ENCODE measurements at regions not wholly inside any gene's neighbourhood (a gene's known extent, or its start where the extent isn't known, plus 50 kb on each side); places are given as distances from the start of the nearest gene placed in this dataset.

DNA sequence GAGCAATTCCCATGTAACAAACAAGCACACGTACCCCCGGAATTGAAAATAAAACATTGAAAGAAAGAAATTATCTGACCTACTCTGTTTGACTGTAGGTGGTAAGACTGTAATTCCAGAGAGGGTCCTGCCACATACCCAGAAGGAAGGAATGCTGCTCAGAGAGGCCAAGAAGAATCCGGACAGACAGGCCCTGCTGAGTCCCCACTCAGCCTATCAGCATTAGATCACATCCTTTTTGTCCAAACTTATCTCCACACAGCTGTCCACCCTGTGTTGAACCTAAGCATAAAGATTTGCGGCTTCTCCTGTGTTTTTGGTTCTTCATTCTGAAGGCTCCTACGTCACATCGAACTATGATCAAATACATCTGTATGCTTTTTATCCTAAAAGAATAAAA lies 591.9 kb downstream of the QKI start:
- Histone ChIP-seq H3K27ac (ENCODE audit: low read length) (no peak overlapping the region), H3K4me3 (ENCODE audit: low read length) (no peak overlapping the region), H3K27me3 (replicated peaks; ENCODE audit: insufficient read depth, low read length) (no peaks in the 10 kb centered on the region), H3K79me2 (ENCODE audit: low read length) (no peaks in the 10 kb centered on the region), H3K4me2 (ENCODE audit: low read depth, low read length) (no peak overlapping the region), H3K4me1 (ENCODE audit: low read length) (no peaks in the 10 kb centered on the region), H3K9me2 (replicated peaks; ENCODE audit: insufficient read depth, low read length) (no peaks in the 10 kb centered on the region), H3K9me3 (replicated peaks; ENCODE audit: insufficient read depth, low read length) (no peaks in the 10 kb centered on the region), H3F3A (ENCODE audit: insufficient read depth, low read length) (no peaks in the 10 kb centered on the region), H4K20me1 (ENCODE audit: insufficient read depth, low read length) (no peaks in the 10 kb centered on the region), H3K36me3 (replicated peaks; ENCODE audit: insufficient read depth, low read length) (no peaks in the 10 kb centered on the region), H3K9ac (ENCODE audit: low read length) (no peak overlapping the region), H2AFZ (ENCODE audit: low read length) (no peak overlapping the region)
- TF ChIP-seq EZH2 (optimal IDR thresholded peaks at IDR 0.05; ENCODE audit: low read depth, low read length) (no peak), EZH2phosphoT487 (IDR thresholded peaks at IDR 0.05; ENCODE audit: low read length) (no peak)
- TF ChIP-seq, protein P1, sequence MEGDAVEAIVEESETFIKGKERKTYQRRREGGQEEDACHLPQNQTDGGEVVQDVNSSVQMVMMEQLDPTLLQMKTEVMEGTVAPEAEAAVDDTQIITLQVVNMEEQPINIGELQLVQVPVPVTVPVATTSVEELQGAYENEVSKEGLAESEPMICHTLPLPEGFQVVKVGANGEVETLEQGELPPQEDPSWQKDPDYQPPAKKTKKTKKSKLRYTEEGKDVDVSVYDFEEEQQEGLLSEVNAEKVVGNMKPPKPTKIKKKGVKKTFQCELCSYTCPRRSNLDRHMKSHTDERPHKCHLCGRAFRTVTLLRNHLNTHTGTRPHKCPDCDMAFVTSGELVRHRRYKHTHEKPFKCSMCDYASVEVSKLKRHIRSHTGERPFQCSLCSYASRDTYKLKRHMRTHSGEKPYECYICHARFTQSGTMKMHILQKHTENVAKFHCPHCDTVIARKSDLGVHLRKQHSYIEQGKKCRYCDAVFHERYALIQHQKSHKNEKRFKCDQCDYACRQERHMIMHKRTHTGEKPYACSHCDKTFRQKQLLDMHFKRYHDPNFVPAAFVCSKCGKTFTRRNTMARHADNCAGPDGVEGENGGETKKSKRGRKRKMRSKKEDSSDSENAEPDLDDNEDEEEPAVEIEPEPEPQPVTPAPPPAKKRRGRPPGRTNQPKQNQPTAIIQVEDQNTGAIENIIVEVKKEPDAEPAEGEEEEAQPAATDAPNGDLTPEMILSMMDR (IDR thresholded peaks at IDR 0.05; ENCODE audit: low read length) = no peak
- no peak for DNase-seq

DNA sequence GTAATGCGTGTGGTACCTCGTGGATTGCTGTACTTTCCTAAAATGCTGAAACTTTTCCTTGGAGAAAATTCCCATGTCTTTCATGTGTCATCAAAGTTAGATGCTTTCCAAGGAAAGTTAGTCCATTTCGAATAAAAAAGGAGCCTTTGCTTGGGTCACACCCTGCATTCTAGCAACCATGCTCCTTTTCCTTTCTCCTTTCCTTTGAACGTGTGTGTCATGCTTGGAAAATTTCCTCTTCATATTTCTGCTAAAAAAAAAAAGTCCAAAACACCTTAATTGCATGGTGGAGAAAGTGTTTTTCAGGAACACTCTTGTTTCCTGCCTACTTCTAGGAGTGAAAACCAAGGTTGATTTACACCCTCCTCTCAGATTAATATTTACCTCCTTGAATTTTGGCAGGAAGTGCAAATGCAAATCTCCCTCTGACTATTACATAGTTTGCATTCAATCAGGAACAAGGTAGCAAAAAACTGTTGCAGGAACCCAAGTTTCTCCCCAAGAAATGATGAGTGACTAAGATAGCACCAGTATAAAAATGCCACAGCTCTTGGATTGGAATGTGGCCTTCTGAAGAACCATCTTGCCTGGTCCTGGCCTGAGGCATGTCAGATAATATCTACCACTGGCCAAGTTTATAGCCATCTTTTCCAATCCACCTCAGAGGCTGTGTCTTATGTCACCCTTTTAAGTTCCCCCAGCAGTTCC lies 590.6 kb downstream of the QKI start:
- Histone ChIP-seq H2AFZ (ENCODE audit: low read length) (no peak overlapping the region), H3K27ac (ENCODE audit: low read length) (no peak overlapping the region), H3K9me2 (replicated peaks; ENCODE audit: insufficient read depth, low read length) (no peaks in the 10 kb centered on the region), H3K4me2 (ENCODE audit: low read depth, low read length) (no peak overlapping the region), H3K9me3 (replicated peaks; ENCODE audit: insufficient read depth, low read length) (no peaks in the 10 kb centered on the region), H3K36me3 (replicated peaks; ENCODE audit: insufficient read depth, low read length) (no peaks in the 10 kb centered on the region), H4K20me1 (ENCODE audit: insufficient read depth, low read length) (no peaks in the 10 kb centered on the region), H3K4me3 (ENCODE audit: low read length) (no peak overlapping the region), H3F3A (ENCODE audit: insufficient read depth, low read length) (no peaks in the 10 kb centered on the region), H3K79me2 (ENCODE audit: low read length) (no peaks in the 10 kb centered on the region), H3K9ac (ENCODE audit: low read length) (no peak overlapping the region), H3K4me1 (ENCODE audit: low read length) (no peaks in the 10 kb centered on the region), H3K27me3 (replicated peaks; ENCODE audit: insufficient read depth, low read length) (no peaks in the 10 kb centered on the region)
- TF ChIP-seq EZH2 (optimal IDR thresholded peaks at IDR 0.05; ENCODE audit: low read depth, low read length) (no peak), EZH2phosphoT487 (IDR thresholded peaks at IDR 0.05; ENCODE audit: low read length) (no peak)
- TF ChIP-seq, protein P1 (IDR thresholded peaks at IDR 0.05; ENCODE audit: low read length) = no peak
- DNase-seq = no peak

DNA sequence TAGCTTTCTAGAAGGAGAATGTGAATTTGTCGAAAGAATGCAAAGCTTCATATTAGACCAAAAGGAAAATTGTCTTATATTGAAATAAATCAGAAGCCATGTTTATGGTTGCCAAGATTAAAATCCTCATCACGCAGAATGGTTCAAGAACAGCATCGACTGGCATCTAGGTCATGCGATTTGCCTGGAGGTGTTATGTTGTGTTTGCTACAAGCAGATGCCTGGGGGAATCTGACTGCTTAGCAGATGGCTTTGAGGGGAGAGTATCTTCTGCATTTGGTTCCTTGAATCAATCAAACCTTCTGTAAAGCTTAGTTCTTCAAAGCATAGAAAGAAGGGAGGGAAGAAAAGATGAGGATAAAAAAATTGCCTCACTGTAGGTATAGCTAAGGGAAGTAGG lies 585.8 kb downstream of the QKI start:
- Histone ChIP-seq H2AFZ (ENCODE audit: low read length) (no peak overlapping the region), H3K36me3 (replicated peaks; ENCODE audit: insufficient read depth, low read length) (no peaks in the 10 kb centered on the region), H4K20me1 (ENCODE audit: insufficient read depth, low read length) (no peaks in the 10 kb centered on the region), H3F3A (ENCODE audit: insufficient read depth, low read length) (no peaks in the 10 kb centered on the region), H3K27me3 (replicated peaks; ENCODE audit: insufficient read depth, low read length) (no peaks in the 10 kb centered on the region), H3K9ac (ENCODE audit: low read length) (no peak overlapping the region), H3K4me2 (ENCODE audit: low read depth, low read length) (no peak overlapping the region), H3K27ac (ENCODE audit: low read length) (no peak overlapping the region), H3K4me3 (ENCODE audit: low read length) (no peak overlapping the region), H3K9me2 (replicated peaks; ENCODE audit: insufficient read depth, low read length) (no peaks in the 10 kb centered on the region), H3K9me3 (replicated peaks; ENCODE audit: insufficient read depth, low read length) (no peaks in the 10 kb centered on the region), H3K79me2 (ENCODE audit: low read length) (no peaks in the 10 kb centered on the region), H3K4me1 (ENCODE audit: low read length) (no peaks in the 10 kb centered on the region)
- DNase-seq = no peak
- TF ChIP-seq, protein P1 (IDR thresholded peaks at IDR 0.05; ENCODE audit: low read length) = no peak
- no peak for TF ChIP-seq EZH2 (optimal IDR thresholded peaks at IDR 0.05; ENCODE audit: low read depth, low read length)
- no peak for TF ChIP-seq EZH2phosphoT487 (IDR thresholded peaks at IDR 0.05; ENCODE audit: low read length)

All from MM.1S (cell line).